ENCODE measurements at regions not wholly inside any gene's neighbourhood (a gene's known extent, or its start where the extent isn't known, plus 50 kb on each side); places are given as distances from the start of the nearest gene placed in this dataset.

GRCh38 chr2:176984987-176985386 lies 227.6 kb upstream of the HNRNPA3 start:
- DNase-seq (ENCODE audit: low read depth), result no peak
- no peaks in the 10 kb centered on the region for H3K27me3 ChIP-seq (ENCODE audit: control insufficient read depth, insufficient read depth, low read length)
- H3K4me3 ChIP-seq (ENCODE audit: low read depth, low read length), result no peak overlapping the region
- TF ChIP-seq, protein P1, sequence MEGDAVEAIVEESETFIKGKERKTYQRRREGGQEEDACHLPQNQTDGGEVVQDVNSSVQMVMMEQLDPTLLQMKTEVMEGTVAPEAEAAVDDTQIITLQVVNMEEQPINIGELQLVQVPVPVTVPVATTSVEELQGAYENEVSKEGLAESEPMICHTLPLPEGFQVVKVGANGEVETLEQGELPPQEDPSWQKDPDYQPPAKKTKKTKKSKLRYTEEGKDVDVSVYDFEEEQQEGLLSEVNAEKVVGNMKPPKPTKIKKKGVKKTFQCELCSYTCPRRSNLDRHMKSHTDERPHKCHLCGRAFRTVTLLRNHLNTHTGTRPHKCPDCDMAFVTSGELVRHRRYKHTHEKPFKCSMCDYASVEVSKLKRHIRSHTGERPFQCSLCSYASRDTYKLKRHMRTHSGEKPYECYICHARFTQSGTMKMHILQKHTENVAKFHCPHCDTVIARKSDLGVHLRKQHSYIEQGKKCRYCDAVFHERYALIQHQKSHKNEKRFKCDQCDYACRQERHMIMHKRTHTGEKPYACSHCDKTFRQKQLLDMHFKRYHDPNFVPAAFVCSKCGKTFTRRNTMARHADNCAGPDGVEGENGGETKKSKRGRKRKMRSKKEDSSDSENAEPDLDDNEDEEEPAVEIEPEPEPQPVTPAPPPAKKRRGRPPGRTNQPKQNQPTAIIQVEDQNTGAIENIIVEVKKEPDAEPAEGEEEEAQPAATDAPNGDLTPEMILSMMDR (IDR thresholded peaks at IDR 0.05; ENCODE audit: insufficient read depth, low read length, poor library complexity, severe bottlenecking), result no peak
- no peaks in the 10 kb centered on the region for H3K36me3 ChIP-seq (ENCODE audit: control insufficient read depth, insufficient read depth, low read length)

GRCh38 chr2:176985871-176986270 lies 226.7 kb upstream of the HNRNPA3 start:
- Histone ChIP-seq H3K27me3 (ENCODE audit: control insufficient read depth, insufficient read depth, low read length) (no peaks in the 10 kb centered on the region), H3K36me3 (ENCODE audit: control insufficient read depth, insufficient read depth, low read length) (no peaks in the 10 kb centered on the region), H3K4me3 (ENCODE audit: low read depth, low read length) (no peak overlapping the region)
- DNase-seq (ENCODE audit: low read depth), result no peak
- TF ChIP-seq, protein P1 (IDR thresholded peaks at IDR 0.05; ENCODE audit: insufficient read depth, low read length, poor library complexity, severe bottlenecking), result no peak

- no peaks in the 10 kb centered on the region for H3K27me3 ChIP-seq (ENCODE audit: control insufficient read depth, insufficient read depth, low read length)
- DNase-seq (ENCODE audit: low read depth), result no peak
- TF ChIP-seq, protein P1 (IDR thresholded peaks at IDR 0.05; ENCODE audit: insufficient read depth, low read length, poor library complexity, severe bottlenecking), result no peak
- H3K36me3 ChIP-seq (ENCODE audit: control insufficient read depth, insufficient read depth, low read length), result no peaks in the 10 kb centered on the region
- H3K4me3 ChIP-seq (ENCODE audit: low read depth, low read length), result no peak overlapping the region
Measured at GRCh38 chr2:176986487-176986886, 226.1 kb upstream of the HNRNPA3 start.

DNA sequence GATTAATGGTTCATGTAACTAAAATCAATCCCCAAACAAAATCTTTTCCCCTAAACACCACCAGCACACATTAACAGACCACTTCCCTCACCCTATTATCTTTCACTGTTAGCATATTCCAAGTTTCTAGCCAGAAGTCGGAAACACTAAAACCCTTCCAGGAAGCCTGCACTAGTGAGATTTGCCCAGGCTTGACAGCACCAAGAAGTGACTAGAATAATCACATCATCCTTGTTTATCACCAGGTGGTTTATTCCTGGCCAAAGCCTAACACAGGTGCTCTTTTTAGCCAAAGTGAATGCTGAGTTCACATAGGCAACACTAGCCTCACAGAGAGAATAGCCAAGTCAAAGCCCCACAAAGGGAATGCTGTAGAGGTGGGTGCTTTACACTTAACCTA lies 221.2 kb upstream of the HNRNPA3 start:
- no peaks in the 10 kb centered on the region for H3K36me3 ChIP-seq (ENCODE audit: control insufficient read depth, insufficient read depth, low read length)
- TF ChIP-seq, protein P1 (IDR thresholded peaks at IDR 0.05; ENCODE audit: insufficient read depth, low read length, poor library complexity, severe bottlenecking), result no peak
- H3K27me3 ChIP-seq (ENCODE audit: control insufficient read depth, insufficient read depth, low read length), result no peaks in the 10 kb centered on the region
- no peak overlapping the region for H3K4me3 ChIP-seq (ENCODE audit: low read depth, low read length)
- no peak for DNase-seq (ENCODE audit: low read depth)

GRCh38 chr2:176997074-176997791 lies 215.4 kb upstream of the HNRNPA3 start:
- Histone ChIP-seq H3K27me3 (ENCODE audit: control insufficient read depth, insufficient read depth, low read length) (no peaks in the 10 kb centered on the region), H3K4me3 (ENCODE audit: low read depth, low read length) (no peak overlapping the region), H3K36me3 (ENCODE audit: control insufficient read depth, insufficient read depth, low read length) (no peaks in the 10 kb centered on the region)
- TF ChIP-seq, protein P1 (IDR thresholded peaks at IDR 0.05; ENCODE audit: insufficient read depth, low read length, poor library complexity, severe bottlenecking), result no peak
- DNase-seq (ENCODE audit: low read depth), result peak; percentile 39

DNA sequence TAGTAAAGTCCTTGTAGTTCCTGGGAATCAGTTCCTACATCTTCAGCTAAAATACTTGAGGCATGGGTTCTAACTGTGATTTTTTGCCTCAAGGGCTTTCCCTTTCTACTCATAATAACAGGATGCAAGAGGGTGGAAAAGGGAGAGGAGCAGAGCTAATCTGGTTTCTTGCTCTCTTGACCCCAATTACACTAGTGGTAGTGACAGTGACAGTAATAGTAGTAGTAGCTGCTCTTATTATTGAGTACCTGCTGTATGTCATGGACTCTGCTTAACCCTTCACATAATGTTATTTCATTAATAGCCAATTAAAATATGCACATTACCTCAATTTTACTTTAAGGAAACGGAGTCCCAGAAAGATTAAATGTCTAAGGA lies 214.8 kb upstream of the HNRNPA3 start:
- Histone ChIP-seq H3K27me3 (ENCODE audit: control insufficient read depth, insufficient read depth, low read length) (no peaks in the 10 kb centered on the region), H3K4me3 (ENCODE audit: low read depth, low read length) (no peak overlapping the region), H3K36me3 (ENCODE audit: control insufficient read depth, insufficient read depth, low read length) (no peaks in the 10 kb centered on the region)
- no peak for DNase-seq (ENCODE audit: low read depth)
- TF ChIP-seq, protein P1 (IDR thresholded peaks at IDR 0.05; ENCODE audit: insufficient read depth, low read length, poor library complexity, severe bottlenecking), result no peak
